ENCODE measurements at regions not wholly inside any gene's neighbourhood (a gene's known extent, or its start where the extent isn't known, plus 50 kb on each side); places are given as distances from the start of the nearest gene placed in this dataset.

DNA sequence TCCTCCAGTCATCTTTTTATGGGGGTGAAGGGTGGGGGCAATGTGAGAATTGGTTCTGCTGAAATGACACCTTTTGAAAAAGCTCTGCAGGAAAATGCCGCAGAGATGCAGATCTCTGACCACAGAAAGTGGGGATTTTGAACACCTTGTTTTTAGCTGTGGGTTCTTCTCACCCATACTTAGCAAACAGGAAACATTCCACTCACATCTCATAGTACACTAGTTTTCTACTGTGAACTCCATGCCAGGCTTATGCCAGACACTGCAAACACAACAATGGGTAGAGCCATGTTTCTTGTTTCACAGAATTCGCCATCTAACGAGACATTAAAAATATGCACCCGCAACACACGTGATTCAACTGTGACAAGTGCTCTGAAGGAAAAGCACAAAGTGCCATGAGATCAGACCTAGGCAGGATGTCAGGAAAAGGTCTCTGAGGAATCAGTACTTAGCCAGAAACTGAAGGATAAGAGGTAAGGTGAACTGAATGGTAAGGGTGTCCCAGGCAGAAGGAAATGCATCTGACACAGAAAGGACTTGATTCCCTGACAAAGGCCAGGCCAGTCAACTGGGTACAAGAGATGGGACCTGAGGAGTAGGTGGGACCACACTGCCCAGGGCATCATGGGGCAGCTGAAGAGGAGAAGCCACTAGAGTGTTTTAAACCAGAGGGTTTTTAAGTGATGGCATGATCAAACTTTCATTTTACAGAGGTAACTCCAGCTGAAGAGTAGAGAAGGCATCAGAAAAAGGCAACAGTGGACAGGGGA is 83.8 kb upstream of the JAK1 start:
- H3K4me3 ChIP-seq (ENCODE audit: low read length): no peak overlapping the region
- DNase-seq (ENCODE audit: low read depth): no peak
- TF ChIP-seq, protein P1, sequence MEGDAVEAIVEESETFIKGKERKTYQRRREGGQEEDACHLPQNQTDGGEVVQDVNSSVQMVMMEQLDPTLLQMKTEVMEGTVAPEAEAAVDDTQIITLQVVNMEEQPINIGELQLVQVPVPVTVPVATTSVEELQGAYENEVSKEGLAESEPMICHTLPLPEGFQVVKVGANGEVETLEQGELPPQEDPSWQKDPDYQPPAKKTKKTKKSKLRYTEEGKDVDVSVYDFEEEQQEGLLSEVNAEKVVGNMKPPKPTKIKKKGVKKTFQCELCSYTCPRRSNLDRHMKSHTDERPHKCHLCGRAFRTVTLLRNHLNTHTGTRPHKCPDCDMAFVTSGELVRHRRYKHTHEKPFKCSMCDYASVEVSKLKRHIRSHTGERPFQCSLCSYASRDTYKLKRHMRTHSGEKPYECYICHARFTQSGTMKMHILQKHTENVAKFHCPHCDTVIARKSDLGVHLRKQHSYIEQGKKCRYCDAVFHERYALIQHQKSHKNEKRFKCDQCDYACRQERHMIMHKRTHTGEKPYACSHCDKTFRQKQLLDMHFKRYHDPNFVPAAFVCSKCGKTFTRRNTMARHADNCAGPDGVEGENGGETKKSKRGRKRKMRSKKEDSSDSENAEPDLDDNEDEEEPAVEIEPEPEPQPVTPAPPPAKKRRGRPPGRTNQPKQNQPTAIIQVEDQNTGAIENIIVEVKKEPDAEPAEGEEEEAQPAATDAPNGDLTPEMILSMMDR (conservative IDR thresholded peaks at IDR 0.05; ENCODE audit: low read depth, low read length): no peak

DNA sequence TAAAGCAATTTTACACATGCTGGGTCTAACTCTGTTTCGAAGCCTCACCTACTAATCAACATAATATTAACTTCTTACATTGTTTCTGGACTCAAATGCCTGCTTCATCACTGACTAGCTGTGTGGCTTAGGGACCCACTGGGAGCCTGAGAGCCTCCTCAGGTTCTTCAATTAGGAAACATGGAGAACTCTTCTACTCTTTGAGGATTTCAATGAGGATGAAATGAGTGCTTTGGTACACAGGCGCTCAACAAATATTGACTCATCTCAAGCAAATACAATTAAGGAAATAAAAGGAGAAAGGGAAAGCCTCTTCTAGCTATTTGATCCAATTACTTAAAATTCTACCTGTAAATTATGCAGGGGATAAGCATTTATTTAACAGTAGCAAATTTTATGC is 84.4 kb upstream of the JAK1 start:
- H3K4me3 ChIP-seq (ENCODE audit: low read length): no peak overlapping the region
- TF ChIP-seq, protein P1 (conservative IDR thresholded peaks at IDR 0.05; ENCODE audit: low read depth, low read length): no peak
- DNase-seq (ENCODE audit: low read depth): no peak

DNA sequence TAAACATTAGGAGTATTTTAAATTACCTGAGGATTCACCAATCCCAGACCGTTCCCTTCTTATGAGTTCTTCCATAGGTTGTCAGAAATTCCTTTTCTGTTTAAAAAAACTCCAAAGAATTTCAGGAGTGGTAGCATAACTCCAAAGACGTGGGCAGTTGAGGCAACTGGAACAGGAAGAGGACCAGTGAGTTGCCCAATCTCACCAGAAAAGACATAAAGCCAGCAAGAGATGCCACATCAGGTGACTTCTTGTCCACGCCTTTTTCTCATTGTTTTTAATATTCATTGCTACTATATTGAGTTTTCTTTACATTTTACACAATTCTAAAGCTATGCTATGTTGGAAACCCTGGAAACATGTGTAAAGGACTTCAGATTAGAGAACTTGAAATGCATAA is 88.1 kb upstream of the JAK1 start:
- TF ChIP-seq, protein P1 (conservative IDR thresholded peaks at IDR 0.05; ENCODE audit: low read depth, low read length): no peak
- H3K4me3 ChIP-seq (ENCODE audit: low read length): no peak overlapping the region
- DNase-seq (ENCODE audit: low read depth): no peak

DNA sequence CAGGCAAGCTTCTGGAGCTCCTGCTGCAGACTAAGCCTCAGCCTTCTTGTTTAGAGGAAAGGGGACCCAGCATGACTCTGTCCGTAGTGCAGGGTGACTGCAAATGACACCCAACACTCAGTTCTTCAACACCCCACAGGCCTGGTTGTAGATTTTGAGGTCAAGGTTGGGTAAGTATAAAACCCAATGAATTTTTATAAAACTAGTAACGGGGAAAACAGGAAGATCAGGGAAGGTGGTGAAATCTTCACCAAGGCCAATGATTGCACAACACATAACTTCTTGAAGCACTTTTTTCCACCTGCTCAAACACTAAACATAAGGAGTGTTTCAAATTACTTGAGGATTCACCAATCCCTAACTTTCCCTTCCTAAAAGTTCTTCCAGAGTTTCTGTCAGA is 89.4 kb upstream of the JAK1 start:
- H3K4me3 ChIP-seq (ENCODE audit: low read length): no peak overlapping the region
- DNase-seq (ENCODE audit: low read depth): no peak
- TF ChIP-seq, protein P1 (conservative IDR thresholded peaks at IDR 0.05; ENCODE audit: low read depth, low read length): no peak

DNA sequence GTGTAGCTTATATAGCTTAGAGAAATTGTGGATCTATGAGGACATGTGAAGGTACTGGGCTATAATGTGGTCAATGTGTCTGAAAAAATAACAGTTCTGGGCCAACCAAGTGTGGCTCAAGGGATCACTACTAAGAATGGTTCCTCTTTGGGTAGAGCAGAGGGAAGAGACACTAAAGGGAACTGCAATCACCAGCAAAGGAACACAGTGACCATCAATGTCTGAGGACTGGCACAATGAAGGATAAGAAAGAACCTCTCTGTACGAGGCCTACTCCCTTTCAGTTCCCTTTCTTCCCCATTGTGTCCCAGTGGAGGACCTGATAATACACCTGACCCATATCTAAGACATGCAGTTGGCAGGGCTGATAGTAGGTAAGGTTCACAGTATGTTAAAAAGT is 89.9 kb upstream of the JAK1 start:
- TF ChIP-seq, protein P1 (conservative IDR thresholded peaks at IDR 0.05; ENCODE audit: low read depth, low read length): no peak
- H3K4me3 ChIP-seq (ENCODE audit: low read length): no peak overlapping the region

DNA sequence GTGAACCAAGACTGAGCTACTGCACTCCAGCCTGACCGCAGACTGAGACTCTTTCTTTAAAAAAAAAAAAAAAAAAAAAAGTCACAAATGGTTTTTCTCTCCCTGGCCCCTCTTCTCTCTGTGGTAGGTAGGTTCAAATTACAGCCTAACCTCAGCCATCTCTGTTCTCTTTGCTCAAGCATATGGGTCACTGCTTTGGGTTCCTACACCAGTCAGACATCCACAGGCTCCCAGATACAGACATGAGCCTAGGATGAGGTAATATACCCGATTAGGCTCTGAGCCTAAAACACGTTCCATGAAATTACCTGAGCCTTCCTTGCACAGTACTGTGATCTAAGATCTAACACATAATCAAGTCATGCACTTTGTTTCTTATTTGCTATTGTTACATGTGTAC is 90.5 kb upstream of the JAK1 start:
- TF ChIP-seq, protein P1 (conservative IDR thresholded peaks at IDR 0.05; ENCODE audit: low read depth, low read length): no peak
- no peak overlapping the region for H3K4me3 ChIP-seq (ENCODE audit: low read length)
- no peak for DNase-seq (ENCODE audit: low read depth)

More for the DNA sequence above, 89.9 kb upstream of the JAK1 start:
- no peak for DNase-seq (ENCODE audit: low read depth)

DNA sequence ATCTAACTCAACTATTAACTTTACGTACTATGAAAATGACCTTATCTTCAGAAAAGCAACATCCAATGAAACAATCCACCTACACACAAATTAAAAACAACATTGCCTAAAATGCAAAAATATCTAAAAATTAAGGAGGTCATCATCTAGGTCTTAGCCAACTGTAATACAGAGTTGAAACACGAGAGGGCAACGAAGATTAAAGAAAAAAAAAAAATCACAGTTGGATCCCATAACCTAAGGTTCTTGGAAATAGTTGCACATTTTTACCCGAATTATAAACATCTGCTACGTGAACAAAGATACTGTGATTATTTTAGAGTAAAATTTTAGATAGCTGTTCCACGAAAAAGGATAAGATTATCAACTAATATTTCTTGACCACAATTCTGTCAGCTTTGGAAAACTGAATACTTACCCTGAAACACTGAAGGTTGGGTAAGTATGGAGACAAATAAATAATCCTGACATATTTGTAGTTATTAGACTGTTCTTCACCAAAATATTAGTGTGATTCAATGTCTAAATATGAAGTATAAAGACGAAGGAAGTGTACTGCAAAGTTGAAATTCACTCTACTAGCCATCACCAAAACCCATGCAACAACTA is 88.0 kb upstream of the AK4 start:
- TF ChIP-seq, protein P1 (conservative IDR thresholded peaks at IDR 0.05; ENCODE audit: low read depth, low read length): peak; percentile 56
- DNase-seq (ENCODE audit: low read depth): no peak
- H3K4me3 ChIP-seq (ENCODE audit: low read length): no peak overlapping the region

All from retinal pigment epithelial cell (primary cell).